ENCODE measurements at regions not wholly inside any gene's neighbourhood (a gene's known extent, or its start where the extent isn't known, plus 50 kb on each side); places are given as distances from the start of the nearest gene placed in this dataset.

DNA sequence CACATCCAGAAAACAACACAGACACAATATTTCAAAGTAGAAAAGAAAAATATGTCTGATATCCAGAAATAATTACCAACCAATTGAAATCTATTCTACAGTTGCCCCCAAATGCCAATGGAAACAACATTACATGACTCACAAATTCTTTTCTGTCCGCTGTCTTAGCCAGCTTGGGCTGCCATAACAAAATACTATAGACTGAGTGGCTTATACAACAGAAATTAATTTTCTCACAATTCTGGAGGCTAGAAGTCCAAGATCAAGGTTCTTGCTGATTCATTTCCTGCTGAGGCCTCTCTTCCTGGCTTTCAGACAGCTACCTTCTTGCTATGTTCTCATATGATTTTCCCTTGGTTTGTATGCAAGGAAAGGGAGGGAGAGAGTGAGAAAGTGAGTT, 698.1 kb downstream of the DHX35 start:
- DNase-seq (ENCODE audit: low spot score): no peak
- Mint-ChIP-seq H3K36me3 (no peaks in the 10 kb centered on the region), H3K4me3 (no peak overlapping the region), H3K27me3 (ENCODE audit: low read depth) (no peaks in the 10 kb centered on the region), H3K4me1 (0 out of 2 replicates have a peak, but pooled peaks cover 6% of the 10 kb centered on the region), H3K27ac (no peak overlapping the region), H3K9me3 (no peaks in the 10 kb centered on the region)
- ATAC-seq: no peak
- CTCF ChIA-PET: interaction anchor here (2.3 kb wide), 1 partner anchor 395 kb away, joined by 8 read pairs; no protein-coding TSS in a partner anchor
- no peak for TF ChIP-seq TP53 (CRISPR knock-in tag; IDR thresholded peaks at IDR 0.05)
- TF ChIP-seq ELF4 (CRISPR knock-in tag; IDR thresholded peaks at IDR 0.05; ENCODE audit: low read depth): no peak
- no peak for TF ChIP-seq SP1 (CRISPR knock-in tag; conservative IDR thresholded peaks at IDR 0.05)
- TF ChIP-seq PREB (CRISPR knock-in tag; IDR thresholded peaks at IDR 0.05; ENCODE audit: borderline replicate concordance): no peak
- TF ChIP-seq IRF1 (CRISPR knock-in tag; IDR thresholded peaks at IDR 0.05): no peak
- no peak for TF ChIP-seq SMAD4 (CRISPR knock-in tag; IDR thresholded peaks at IDR 0.05)
- TF ChIP-seq CREB1 (CRISPR knock-in tag; IDR thresholded peaks at IDR 0.05): no peak
- TF ChIP-seq ESRRA (CRISPR knock-in tag; IDR thresholded peaks at IDR 0.05; ENCODE audit: borderline replicate concordance): no peak
- TF ChIP-seq CREM (CRISPR knock-in tag; IDR thresholded peaks at IDR 0.05): no peak
- no peak for TF ChIP-seq TEAD4 (CRISPR knock-in tag; IDR thresholded peaks at IDR 0.05)
- TF ChIP-seq PRRX2 (CRISPR knock-in tag; IDR thresholded peaks at IDR 0.05): no peak
- no peak for TF ChIP-seq ATF1 (CRISPR knock-in tag; IDR thresholded peaks at IDR 0.05)
- TF ChIP-seq, protein P1, sequence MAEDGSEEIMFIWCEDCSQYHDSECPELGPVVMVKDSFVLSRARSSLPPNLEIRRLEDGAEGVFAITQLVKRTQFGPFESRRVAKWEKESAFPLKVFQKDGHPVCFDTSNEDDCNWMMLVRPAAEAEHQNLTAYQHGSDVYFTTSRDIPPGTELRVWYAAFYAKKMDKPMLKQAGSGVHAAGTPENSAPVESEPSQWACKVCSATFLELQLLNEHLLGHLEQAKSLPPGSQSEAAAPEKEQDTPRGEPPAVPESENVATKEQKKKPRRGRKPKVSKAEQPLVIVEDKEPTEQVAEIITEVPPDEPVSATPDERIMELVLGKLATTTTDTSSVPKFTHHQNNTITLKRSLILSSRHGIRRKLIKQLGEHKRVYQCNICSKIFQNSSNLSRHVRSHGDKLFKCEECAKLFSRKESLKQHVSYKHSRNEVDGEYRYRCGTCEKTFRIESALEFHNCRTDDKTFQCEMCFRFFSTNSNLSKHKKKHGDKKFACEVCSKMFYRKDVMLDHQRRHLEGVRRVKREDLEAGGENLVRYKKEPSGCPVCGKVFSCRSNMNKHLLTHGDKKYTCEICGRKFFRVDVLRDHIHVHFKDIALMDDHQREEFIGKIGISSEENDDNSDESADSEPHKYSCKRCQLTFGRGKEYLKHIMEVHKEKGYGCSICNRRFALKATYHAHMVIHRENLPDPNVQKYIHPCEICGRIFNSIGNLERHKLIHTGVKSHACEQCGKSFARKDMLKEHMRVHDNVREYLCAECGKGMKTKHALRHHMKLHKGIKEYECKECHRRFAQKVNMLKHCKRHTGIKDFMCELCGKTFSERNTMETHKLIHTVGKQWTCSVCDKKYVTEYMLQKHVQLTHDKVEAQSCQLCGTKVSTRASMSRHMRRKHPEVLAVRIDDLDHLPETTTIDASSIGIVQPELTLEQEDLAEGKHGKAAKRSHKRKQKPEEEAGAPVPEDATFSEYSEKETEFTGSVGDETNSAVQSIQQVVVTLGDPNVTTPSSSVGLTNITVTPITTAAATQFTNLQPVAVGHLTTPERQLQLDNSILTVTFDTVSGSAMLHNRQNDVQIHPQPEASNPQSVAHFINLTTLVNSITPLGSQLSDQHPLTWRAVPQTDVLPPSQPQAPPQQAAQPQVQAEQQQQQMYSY (CRISPR knock-in tag; IDR thresholded peaks at IDR 0.05): no peak
- POLR2A ChIA-PET: no interaction called here

DNA sequence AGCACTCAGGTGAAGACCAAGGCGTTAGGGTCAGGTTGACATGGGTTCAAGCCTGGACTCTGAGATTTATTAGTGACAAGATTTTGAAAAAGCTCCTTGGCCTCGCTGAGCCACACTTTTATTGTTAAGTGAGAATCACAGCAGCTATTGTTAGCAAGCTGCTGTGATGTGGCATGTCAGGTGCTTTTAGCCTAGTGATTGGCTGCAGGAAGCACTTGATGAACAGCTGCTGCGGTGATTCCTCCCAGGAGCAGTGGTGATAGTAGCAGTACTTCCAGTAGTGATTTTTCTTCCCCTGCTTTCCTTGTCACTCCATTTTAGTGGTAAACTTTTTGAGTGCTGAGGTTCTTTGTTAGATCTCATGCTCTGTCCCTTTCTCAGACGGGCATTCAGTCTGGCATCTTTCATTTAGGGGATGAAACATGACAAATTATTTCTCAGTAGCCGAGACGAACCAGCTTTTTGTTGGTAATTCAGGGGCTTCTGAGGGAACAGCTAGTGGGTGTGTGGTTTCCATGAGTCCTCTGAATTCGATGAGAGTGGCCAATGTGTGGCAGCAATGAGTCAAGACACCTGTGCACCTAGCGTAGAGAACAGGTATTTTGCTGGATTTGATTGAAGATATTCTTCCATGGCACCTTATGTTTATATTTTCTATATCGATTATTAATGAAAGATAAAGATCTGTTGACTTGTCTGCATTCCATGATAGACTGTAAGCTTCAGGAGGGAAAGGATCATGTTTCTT, 696.7 kb downstream of the DHX35 start:
- DNase-seq (ENCODE audit: low spot score) (no peak), ATAC-seq (peak; percentile 58; the same call in 1 of the 2 replicates)
- Mint-ChIP-seq H3K36me3 (no peaks in the 10 kb centered on the region), H3K9me3 (no peaks in the 10 kb centered on the region), H3K4me3 (no peak overlapping the region), H3K27ac (no peak overlapping the region), H3K4me1 (0 out of 2 replicates have a peak, but pooled peaks cover 6% of the 10 kb centered on the region), H3K27me3 (ENCODE audit: low read depth) (no peaks in the 10 kb centered on the region)
- ChIA-PET POLR2A (no interaction called here), CTCF (interaction anchor here (1.0 to 1.8 kb wide), 4 partner anchors 18 to 394 kb away, joined by 3 to 4 read pairs (median 3); no protein-coding TSS in a partner anchor)
- TF ChIP-seq, protein P1 (CRISPR knock-in tag; IDR thresholded peaks at IDR 0.05): no peak
- TF ChIP-seq GTF2I (CRISPR knock-in tag; conservative IDR thresholded peaks at IDR 0.05): no peak
- TF ChIP-seq, protein P2, sequence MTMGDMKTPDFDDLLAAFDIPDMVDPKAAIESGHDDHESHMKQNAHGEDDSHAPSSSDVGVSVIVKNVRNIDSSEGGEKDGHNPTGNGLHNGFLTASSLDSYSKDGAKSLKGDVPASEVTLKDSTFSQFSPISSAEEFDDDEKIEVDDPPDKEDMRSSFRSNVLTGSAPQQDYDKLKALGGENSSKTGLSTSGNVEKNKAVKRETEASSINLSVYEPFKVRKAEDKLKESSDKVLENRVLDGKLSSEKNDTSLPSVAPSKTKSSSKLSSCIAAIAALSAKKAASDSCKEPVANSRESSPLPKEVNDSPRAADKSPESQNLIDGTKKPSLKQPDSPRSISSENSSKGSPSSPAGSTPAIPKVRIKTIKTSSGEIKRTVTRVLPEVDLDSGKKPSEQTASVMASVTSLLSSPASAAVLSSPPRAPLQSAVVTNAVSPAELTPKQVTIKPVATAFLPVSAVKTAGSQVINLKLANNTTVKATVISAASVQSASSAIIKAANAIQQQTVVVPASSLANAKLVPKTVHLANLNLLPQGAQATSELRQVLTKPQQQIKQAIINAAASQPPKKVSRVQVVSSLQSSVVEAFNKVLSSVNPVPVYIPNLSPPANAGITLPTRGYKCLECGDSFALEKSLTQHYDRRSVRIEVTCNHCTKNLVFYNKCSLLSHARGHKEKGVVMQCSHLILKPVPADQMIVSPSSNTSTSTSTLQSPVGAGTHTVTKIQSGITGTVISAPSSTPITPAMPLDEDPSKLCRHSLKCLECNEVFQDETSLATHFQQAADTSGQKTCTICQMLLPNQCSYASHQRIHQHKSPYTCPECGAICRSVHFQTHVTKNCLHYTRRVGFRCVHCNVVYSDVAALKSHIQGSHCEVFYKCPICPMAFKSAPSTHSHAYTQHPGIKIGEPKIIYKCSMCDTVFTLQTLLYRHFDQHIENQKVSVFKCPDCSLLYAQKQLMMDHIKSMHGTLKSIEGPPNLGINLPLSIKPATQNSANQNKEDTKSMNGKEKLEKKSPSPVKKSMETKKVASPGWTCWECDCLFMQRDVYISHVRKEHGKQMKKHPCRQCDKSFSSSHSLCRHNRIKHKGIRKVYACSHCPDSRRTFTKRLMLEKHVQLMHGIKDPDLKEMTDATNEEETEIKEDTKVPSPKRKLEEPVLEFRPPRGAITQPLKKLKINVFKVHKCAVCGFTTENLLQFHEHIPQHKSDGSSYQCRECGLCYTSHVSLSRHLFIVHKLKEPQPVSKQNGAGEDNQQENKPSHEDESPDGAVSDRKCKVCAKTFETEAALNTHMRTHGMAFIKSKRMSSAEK (CRISPR knock-in tag; IDR thresholded peaks at IDR 0.05; ENCODE audit: borderline replicate concordance): no peak
- TF ChIP-seq ZNF232 (CRISPR knock-in tag; IDR thresholded peaks at IDR 0.05): no peak

All from WTC11 (cell line).